ENCODE measurements at regions not wholly inside any gene's neighbourhood (a gene's known extent, or its start where the extent isn't known, plus 50 kb on each side); places are given as distances from the start of the nearest gene placed in this dataset.
"Not testable (repeated sequence)": the region's sequence is repeated elsewhere in the genome, so short reads cannot be mapped to it uniquely, and the experiment has no call there.

DNA sequence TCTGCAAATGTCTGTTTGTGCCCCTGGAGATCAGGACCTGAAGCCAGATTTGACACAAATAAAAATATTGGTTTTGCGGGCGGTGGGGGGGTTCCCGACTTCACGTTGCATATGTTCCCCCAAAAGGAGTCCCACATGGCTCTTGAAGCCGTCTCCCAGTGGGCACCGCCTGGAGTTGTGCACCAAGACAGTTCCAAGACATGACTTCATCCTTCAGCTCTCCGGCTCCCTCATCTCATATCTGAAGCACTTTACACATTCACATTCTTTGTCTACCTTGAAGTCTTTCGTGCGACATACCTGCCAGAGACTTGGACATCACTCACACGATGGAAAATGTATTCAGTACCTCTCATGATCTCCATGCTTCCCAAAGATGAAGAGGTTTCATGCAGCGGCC lies 362.8 kb upstream of the FOXK1 start:
- DNase-seq (ENCODE audit: low read depth) = no peak

DNA sequence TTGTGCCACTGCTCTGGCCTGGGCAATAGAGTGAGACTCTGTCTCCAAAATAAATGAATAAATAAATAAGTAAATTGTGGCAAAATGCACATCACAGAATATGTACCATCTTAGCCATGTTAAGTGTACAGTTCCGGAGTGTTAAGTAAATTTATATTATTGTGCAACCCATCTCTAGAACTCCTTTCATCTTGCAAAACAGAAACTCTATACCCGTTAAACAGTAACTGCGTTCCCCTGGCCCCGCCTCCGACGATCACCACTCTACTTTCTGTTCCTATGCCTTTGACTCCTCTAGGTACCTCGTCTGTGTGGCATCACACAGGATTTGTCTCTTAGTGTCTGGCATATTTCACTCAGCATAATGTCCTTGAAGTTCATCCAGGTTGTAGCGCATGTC lies 356.4 kb upstream of the FOXK1 start:
- no peak for DNase-seq (ENCODE audit: low read depth)

DNA sequence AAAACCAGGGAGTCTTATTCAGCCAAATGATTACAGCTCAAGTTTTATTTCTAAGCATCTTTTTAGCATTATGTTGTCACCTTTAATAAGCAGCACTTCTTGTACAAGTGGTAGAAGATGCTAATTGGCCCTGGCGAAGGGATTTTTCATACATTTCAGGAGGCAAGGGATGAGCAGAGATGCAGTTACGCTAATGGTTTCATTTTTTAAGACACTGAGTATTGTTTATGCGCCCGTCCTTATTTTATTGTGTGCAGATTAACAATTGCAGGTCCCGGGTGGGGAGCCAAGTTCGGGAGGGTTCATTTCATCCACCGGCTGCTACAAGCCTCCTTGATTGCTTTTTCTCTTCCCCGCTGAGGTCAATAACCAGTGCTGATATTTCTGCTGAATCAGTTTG lies 350.4 kb upstream of the FOXK1 start:
- DNase-seq (ENCODE audit: low read depth) = no peak

DNA sequence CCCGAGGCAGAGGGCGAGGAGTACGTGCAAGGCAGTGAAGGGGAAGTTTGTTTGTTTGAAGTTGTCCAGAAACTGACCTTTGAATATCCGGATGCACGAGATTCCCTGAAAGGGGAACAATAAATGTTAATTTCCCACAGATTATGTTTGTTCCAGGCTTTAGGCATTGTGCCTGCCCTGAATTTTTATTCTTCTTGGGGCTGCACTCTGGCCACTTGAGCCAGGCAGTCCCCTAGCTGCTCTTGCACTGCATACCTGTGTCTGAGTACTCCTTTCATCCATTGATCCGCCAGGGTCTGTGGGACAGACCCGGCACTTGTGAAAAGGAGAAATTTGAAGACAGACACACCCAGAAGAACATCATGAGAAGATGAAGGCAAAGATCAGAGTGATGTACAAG lies 343.5 kb upstream of the FOXK1 start:
- DNase-seq (ENCODE audit: low read depth) = no peak

DNA sequence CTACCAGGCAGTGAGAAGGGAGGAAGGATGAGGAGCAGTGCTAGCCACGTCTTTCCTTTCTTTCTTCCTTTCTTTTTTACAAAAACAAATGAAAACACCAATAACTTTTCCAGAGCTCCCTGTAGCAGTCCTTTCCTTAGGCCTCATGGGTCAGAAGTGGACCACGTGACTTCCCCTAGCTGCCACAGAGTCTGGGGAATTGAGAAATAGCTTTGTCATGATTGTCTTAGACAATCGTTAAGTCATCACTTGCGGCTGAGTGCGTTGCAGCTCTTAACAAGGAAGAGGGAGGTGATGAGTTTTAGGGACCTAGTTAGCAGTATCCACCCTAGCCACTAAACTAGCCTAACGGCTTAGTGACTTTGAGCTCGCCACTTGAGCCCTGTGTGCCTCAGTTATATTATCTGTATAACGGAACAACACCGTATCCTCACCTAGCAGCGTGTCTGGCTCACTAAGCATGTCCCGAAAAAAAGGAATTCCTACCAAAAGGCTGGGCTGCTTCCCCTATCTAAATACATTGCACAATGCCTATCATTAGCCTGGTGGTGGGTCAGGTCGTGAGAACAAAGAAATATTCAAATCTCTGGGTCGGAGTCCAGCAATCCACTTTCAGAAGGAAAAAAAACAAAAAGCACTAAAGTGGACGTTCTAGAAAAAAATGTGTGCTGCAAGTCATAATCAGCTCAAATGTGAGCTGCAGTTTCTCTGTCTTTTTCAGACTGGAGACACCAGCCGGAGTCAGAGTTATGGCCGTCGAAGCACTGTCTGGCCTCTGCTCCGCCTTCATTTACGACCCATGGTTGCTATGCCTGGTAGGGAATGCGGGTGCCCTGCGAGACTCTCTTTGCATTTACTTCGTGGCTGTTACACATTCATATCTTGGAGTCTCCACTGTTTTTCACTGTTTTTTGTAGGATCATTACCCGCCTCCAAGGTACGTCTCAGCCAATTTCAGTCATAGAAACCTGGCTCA lies 338.5 kb upstream of the FOXK1 start:
- DNase-seq (ENCODE audit: low read depth) = no peak

DNA sequence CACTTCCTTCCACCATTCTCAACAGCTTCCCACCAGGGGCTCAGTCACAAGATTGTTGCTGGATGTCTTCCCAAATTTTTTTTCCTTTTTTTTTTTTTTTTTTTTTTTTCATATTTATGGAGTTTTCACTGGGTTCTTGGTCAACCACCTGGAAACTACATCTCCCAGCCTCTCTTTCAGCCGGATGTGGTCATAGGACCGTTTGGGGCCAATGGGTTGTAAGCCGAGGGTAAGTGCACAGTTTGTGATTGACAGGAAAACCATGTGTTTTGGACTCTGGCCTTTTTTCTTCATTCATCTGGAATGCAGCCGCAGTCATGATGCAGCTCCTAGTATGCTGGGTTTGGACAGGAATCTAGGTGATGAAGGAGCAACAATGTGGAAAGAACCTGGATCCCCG lies 337.1 kb upstream of the FOXK1 start:
- no peak for DNase-seq (ENCODE audit: low read depth)

DNA sequence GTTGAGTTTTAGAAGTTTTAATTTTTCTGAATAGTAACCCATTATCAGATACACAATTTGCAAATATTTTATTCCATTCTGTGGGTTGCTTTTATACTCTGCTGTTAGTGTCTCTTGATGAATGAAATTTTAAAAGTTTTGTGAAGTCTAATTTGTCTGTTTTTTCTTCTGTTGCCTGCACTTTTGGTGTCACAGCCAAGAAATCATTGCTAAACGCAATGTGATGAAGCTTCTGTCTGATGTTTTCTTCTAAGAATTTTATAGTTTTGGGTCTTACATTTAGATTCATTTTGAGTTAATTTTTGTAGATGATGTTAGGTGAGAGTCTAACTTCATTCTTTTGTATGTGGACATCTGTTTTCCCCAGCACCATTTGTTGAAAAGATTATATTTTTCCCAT lies 330.0 kb upstream of the FOXK1 start:
- no peak for DNase-seq (ENCODE audit: low read depth)

DNA sequence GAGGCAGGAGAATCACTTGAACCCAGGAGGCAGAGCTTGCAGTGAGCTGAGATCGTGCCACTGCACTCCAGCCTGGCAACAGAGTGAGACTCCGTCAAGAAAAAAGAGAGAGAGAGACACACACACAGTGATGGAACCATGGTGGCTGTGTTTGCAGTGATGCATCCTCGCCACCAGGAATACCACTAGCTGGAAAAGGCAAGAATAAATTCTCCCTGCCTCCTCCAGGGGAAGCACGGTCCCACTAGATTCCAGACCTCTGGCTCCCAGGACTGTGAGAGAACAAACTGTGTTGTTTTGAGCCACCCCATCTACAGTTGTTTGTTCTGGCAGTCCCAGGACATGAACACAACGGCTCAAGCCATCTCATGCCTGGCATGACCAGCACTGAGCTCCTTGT lies 320.3 kb upstream of the FOXK1 start:
- DNase-seq (ENCODE audit: low read depth) = no peak

DNA sequence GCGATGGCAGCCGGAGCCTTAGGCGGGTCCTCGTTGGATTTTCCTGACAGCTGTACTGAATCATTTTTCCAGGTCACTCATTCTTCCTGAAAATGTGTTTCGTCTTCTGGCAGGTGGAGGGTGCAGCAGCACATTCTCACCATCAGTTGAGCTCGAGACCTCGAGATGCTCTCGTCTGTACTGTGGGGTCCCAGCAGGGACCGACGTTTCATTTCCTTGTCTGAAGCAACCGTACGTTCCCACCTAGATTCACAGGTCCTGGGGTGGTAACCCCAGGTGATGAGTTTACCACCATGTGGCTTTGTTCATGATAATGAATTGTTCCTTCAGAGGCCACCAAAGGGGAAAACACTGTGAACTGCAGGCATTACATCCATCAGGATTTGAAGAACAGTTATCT lies 298.5 kb upstream of the FOXK1 start:
- no peak for DNase-seq (ENCODE audit: low read depth)

DNA sequence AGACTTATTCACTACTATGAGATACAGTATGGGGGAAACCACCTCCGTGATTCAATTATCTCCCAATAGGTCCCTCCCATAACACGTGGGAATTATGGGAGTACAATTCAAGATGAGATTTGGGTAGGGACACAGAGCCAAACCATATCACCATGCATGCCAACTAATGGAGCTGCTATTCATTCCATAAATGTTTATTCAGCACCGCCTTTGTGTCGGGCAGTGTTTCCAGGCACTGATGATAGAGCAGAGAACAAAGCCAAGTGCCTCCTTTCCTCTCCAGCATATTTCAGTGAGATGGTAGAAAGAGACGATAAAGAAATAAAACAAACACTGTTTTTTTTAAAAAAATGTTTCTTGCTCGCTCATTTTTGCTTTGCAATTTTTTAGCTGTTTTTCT lies 295.9 kb upstream of the FOXK1 start:
- DNase-seq (ENCODE audit: low read depth) = no peak

DNA sequence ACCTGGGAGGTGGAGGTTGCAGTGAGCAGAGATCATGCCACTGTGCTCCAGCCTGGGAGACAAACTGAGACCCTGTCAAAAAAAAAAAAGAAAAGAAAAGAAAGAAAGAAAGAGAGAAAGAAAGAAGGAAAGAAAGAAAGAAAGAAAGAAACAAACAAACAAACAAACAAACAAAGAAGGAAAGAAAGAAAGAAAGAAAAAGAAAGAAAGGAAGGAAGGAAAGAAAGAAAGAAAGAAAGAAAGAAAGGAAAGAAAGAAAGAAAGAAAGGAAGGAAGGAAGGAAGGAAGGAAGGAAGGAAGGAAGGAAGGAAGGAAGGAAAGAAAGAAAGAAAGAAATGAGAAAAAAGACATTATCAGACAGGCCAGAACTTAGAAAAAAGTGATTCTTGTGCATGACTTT lies 291.0 kb upstream of the FOXK1 start:
- not testable (repeated sequence) for DNase-seq (ENCODE audit: low read depth)

DNA sequence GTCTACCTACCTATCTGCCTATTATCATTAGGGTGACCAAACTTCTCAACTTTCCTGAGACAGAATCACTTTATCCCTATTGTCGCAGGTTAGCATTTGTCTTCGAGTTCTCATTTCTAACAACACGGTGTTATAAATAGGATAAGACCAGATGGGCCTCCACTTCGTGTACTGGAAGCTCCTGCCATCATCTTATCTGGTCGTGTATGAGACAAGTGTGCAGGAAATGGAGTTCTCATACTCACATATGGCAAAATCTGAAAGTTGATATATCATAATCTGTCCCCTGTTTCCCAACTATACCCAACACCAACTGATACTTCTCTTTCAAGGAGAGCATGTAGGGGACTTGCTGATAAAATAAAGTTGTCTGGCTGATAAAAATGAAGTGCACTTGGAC lies 287.4 kb upstream of the FOXK1 start:
- no peak for DNase-seq (ENCODE audit: low read depth)

DNA sequence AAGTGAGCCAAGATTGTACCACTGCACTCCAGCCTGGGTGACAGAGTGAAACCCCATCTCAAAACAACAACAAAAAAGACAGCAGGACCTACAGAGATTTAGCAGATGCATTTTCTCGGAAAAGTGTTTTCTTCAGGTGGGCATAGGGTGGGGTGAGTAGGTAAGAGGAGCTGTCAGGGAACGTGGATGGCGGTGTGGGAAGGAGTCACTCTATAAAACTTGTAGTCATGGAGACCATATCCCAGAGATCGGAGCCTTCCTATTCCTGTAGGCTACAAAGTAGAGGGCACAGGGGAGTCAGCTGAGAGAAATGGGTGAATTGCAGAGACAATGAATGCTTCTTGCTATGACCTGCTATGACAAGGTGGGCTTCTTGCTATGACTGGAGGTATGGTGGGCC lies 283.0 kb upstream of the FOXK1 start:
- DNase-seq (ENCODE audit: low read depth) = no peak

DNA sequence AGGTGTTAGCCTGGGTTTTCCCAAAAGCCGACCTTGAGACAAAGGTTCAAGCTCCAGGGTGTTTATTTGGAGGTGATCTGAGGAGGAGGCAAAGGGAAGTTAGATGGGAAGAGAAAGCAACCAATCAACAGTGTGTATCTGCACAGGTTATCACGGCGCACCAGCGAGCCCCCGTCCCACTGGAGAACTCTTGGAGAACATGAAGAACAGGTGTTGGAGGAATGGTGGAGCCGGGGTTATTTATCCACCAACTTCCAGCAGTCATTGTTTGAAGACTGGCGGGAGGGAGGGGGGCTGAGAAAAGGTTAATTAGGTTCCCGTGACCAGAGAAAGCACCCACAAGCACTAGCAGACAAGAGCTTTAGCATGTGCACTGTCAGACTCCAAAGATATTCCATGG lies 282.5 kb upstream of the FOXK1 start:
- no peak for DNase-seq (ENCODE audit: low read depth)

DNA sequence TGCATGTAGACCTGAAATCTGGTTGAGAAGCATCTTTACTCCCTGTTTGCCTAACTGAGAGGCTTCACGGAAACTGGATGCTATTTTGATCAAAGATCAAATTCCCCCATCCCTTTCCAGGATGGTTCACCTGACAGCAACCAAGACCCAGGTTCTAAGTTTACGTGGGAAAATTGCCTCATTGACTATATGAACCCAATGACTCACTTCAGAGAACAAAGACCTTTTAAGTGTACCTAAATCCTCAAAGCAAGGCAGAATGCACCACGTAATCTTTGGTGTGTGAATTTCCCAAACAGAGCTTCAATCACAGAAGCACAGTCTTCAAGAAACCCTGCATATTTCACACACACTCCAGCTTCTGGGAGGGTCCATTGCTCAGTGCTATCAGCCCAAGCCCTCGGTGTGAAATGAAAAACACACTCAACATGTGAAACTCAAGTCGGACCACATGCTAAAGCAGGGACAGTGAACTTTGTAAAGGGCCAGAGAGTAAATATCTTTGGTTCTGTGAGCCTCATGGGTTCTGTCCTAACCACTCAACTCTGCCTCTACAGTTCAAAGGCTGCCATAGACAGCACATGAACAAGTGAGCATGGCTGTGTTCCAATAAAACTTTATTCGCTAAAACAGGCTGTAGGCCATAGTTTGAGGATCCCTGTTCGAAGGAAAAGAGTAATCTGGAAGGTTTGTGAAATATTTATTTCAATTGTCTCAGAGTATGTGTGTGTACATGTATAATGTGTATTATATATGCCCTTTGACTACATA lies 275.6 kb upstream of the FOXK1 start:
- no peak for DNase-seq (ENCODE audit: low read depth)

DNA sequence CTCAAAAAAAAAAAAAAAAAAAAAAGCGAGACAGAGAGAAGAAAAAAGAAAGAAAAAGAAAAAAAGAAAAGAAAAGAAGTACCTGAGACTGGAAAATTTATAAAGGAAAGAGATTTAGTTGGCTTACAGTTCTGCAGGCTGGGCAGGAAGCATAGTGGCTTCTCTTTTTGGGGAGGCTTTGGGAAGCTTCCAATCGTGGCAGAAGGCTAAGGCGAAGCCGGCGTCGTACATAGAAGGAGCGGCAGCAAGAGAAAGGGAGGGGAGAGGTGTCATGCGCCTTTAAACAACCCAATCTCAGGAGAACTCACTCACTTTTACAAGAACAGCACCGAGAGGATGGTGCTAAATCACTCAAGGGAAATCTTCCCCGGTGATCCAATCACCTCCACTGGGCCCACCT lies 272.1 kb upstream of the FOXK1 start:
- no peak for DNase-seq (ENCODE audit: low read depth)

DNA sequence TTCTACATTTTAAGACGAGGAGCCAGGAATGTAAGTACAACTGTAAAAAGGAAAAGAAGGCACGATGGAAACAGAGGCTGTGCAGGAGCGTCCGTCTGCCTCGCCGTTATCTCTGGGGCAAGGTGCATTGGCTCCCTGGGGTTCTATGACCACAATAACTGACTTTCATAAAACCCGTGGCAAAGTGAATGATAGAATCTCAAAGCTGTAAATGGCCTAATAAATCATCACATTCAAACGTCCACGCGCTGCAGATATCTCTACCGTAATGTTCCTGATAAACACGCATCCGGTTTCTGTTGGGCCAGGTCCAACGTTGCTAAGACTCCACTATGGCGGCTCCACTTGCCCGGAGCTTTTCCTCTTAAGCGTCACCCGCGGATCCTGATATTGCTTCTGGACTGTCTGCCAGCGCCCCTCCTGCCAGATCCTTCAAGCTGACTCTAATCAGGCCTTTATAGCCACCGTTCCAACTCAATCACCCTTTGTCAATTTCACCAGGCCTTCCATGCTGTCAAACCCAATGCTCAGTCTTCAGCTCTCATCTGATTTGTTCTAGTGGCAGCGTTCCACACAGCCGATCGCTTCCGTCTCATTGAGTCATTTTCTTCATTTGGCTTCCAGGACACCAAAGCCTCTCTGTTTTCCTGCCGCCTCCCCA lies 265.6 kb upstream of the FOXK1 start:
- peak; percentile 19 for DNase-seq (ENCODE audit: low read depth)

DNA sequence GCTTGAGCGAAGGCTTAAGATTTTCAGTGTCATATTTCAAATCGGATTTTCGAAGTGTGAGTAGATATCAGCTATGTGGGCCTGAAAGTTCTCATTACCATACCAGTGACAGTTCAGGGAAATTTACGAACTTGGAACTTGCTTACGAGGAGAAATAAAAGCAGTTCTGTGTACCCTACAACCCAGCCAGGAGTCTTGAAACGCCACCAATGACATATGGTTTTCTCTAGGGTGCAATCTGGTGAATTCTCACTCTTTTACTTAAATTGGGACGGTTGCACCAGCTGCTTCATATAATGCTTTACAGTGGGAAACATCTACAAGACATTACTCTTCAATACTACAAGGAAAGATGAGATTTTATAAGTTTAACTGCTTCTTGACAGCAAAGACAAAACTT lies 253.6 kb upstream of the FOXK1 start:
- no peak for DNase-seq (ENCODE audit: low read depth)

DNA sequence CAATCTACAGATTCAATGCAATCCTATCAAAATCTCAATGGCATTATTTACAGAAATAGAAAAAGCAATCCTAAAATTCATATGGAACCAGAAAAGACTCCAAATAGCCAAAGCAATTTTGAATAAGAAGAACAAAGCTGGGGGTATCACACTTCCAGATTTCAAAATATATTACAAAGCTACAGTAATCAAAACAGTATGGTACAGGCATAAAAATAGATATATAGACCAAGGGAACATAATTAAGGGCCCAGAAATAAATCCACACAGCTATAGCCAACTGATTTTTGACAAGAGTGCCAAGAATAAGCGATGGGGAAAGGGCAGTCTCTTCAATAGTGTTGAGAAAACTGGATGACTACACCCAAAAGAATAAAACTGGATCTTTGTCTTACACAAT lies 251.9 kb upstream of the FOXK1 start:
- no peak for DNase-seq (ENCODE audit: low read depth)

DNA sequence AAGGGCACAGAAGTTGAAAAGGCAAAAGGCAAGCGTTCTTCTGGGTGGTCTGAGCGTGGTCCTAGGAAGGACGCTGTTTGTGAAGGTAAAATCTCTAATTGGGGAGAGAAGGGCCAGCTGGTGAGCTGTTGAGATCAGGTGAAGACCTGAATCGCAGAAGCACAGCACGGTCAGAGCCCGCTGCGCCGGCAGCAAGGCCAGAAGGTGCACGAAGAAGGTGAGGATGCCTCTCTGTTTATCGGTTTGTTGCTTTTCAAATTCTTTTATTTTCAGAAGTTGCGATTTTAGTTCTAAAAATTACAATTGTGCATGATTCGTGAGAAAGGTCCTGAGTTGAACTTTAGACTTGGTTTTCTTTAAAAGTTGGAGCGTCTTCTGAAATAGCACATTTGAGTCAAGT lies 247.8 kb upstream of the FOXK1 start:
- DNase-seq (ENCODE audit: low read depth) = no peak

DNA sequence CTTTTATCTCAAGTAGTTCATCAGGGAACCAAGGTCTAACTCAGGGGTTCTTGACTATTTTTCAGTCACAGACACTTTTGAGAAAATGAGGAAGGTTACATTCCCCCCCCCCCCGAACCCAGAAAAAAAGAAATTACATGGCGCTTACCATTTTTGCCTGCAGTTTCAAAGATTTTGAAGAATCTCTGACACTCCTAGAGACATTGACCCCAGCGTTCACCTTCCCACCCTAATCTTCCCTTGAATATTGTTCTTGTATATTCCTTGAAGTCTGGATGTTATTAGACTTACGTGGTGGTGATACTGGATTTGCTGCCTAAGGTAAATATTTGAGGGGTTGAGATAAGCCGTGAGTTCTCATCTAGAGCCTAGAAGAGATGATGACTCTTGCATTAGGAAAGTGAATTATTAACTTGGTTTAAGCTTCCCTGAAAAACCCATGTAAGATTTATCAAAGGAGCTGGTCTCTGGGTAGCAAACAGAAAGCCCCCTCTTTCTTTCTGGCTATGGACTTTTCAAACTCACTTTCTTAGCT lies 245.7 kb upstream of the FOXK1 start:
- DNase-seq (ENCODE audit: low read depth) = no peak

DNA sequence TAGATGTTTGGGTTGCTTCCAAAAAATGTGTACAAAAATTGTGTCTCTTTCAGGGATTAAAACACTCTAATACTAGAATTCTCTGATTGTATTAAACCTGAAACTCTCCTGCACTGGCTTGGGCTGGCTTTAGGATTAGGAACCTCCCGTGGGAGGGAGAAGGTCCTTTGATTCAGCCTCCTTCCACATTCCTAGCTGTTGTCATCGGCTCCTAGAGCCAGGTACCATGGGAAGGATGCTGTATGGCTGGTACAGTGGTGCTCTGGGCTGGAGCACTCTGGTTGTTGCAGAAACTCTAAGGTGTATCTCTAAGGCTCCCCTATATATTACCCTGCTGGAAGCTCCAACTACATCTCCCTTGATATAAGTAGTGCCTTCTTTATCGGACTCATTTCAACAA lies 245.2 kb upstream of the FOXK1 start:
- DNase-seq (ENCODE audit: low read depth) = no peak
